Esophagus muscularis mucosa (tissue), 4 donors: ENCODE measurements at regions not wholly inside any gene's neighbourhood (a gene's known extent, or its start where the extent isn't known, plus 50 kb on each side); places are given as distances from the start of the nearest gene placed in this dataset.

Source experiments
- DNase-seq: peaks from one replicate; pipeline ENCODE4 v3.0.0-alpha.2; 2017; ENCODE audit errors: extremely low spot score
- H3K27ac ChIP-seq, 4 donors: fragments of 200-600 bp; sonication (generic); replicated peaks in 1 of 4; 1 replicate in 3 of 4; 2 replicates in 1 of 4; pipeline ENCODE4 v1.5.1; 2016 to 2019; ENCODE audit warnings: mild to moderate bottlenecking in 1 of 4
- H3K27me3 ChIP-seq, 4 donors: fragments of 200-600 bp; sonication (generic); one replicate each; pipeline versions ENCODE4 v1.5.1 to v1.6.0; 2016 to 2019
- H3K36me3 ChIP-seq, 4 donors: fragments of 200-600 bp; sonication (generic); one replicate each; pipeline ENCODE4 v1.5.1; 2016 to 2019
- H3K4me1 ChIP-seq, 4 donors: fragments of 200-600 bp; sonication (generic); one replicate each; pipeline ENCODE4 v1.5.1; 2016 to 2019
- H3K4me3 ChIP-seq, 4 donors: fragments of 200-600 bp; sonication (generic); 1 replicate in 2 of 4; 2 replicates in 2 of 4; pipeline ENCODE4 v1.5.1; 2016 to 2019; ENCODE audit warnings: mild to moderate bottlenecking in 4 of 4, moderate library complexity in 1 of 4
- H3K9me3 ChIP-seq, 4 donors: fragments of 200-600 bp; sonication (generic); 1 replicate in 3 of 4; 2 replicates in 1 of 4; pipeline ENCODE4 v1.5.1; 2016 to 2019
- CTCF ChIP-seq, 3 experiments: fragments of 200-600 bp in 2 of 3; fragments of 450-650 bp in 1 of 3; sonication (generic) in 2 of 3; IDR thresholded peaks; one replicate each; pipeline ENCODE4 v1.5.1; 2017 to 2019; ENCODE audit warnings: antibody characterized with exemption in 3 of 3, mild to moderate bottlenecking in 2 of 3, moderate library complexity in 1 of 3
- EP300 ChIP-seq: sonication (generic); formaldehyde crosslinking; IDR thresholded peaks from one replicate; pipeline ENCODE4 v1.6.1; 2017; ENCODE audit warnings: antibody characterized with exemption
- POLR2A ChIP-seq: fragments of 450-650 bp; IDR thresholded peaks from one replicate; pipeline ENCODE4 v1.6.1; 2017; ENCODE audit warnings: antibody characterized with exemption, moderate library complexity, mild to moderate bottlenecking, low read depth
- POLR2AphosphoS5 ChIP-seq, 2 donors: sonication (generic); formaldehyde crosslinking; IDR thresholded peaks; one replicate each; pipeline ENCODE4 v1.6.1; 2017; ENCODE audit warnings: antibody characterized with exemption in 2 of 2
- WGBS: methylation state at CpG from one replicate; pipeline ENCODE4 v1.1.5; 2018; 5-methylcytosine and 5-hydroxymethylcytosine counted together
- intact Hi-C: fragments of 100-400 bp; cut with DNase I; formaldehyde crosslinking; loops from one replicate; pipeline ENCODE4 v1.15.1; 2023

GRCh38 chr6:66814156-66814555 lies 1107.1 kb upstream of the EYS start:
- intact Hi-C loops, result no loop called here

GRCh38 chr6:66808771-66809170 lies 1101.7 kb upstream of the EYS start:
- Histone ChIP-seq H3K27me3 (no peaks in the 10 kb centered on the region), H3K36me3 (no peaks in the 10 kb centered on the region), H3K9me3 (no peaks in the 10 kb centered on the region), H3K27ac (no peak overlapping the region), H3K4me1 (no peaks in the 10 kb centered on the region), H3K4me3 (no peak overlapping the region)
- no peak for TF ChIP-seq POLR2AphosphoS5 (IDR thresholded peaks at IDR 0.05)
- TF ChIP-seq CTCF (IDR thresholded peaks at IDR 0.05), result no peak
- no peak for TF ChIP-seq POLR2A
- TF ChIP-seq EP300, result no peak
- WGBS, result 84% methylated on average over 1 of the region's 1 CpG
- intact Hi-C loops, result no loop called here
- DNase-seq, result no peak

More at GRCh38 chr6:66814156-66814555, 1107.1 kb upstream of the EYS start:
- Histone ChIP-seq H3K27me3 (no peaks in the 10 kb centered on the region), H3K9me3 (no peaks in the 10 kb centered on the region), H3K4me3 (no peak overlapping the region), H3K27ac (no peak overlapping the region), H3K4me1 (no peaks in the 10 kb centered on the region), H3K36me3 (no peaks in the 10 kb centered on the region)
- WGBS, result 80% methylated on average over 3 of the region's 3 CpGs
- no peak for TF ChIP-seq CTCF (IDR thresholded peaks at IDR 0.05)
- TF ChIP-seq POLR2AphosphoS5 (IDR thresholded peaks at IDR 0.05), result no peak
- no peak for DNase-seq

- H3K4me1 ChIP-seq, result no peaks in the 10 kb centered on the region
- no peak for DNase-seq
- no peak overlapping the region for H3K4me3 ChIP-seq
- H3K9me3 ChIP-seq, result no peaks in the 10 kb centered on the region
- TF ChIP-seq POLR2A (no peak), POLR2AphosphoS5 (IDR thresholded peaks at IDR 0.05) (no peak), CTCF (IDR thresholded peaks at IDR 0.05) (no peak), EP300 (no peak)
- no peak overlapping the region for H3K27ac ChIP-seq
- WGBS, result 64% methylated on average over 3 of the region's 3 CpGs
- H3K36me3 ChIP-seq, result no peaks in the 10 kb centered on the region
- intact Hi-C loops, result no loop called here
- H3K27me3 ChIP-seq, result no peaks in the 10 kb centered on the region
Observed at GRCh38 chr6:66796987-66797386, 1090.0 kb upstream of the EYS start.

- Histone ChIP-seq H3K4me1 (no peaks in the 10 kb centered on the region), H3K9me3 (no peaks in the 10 kb centered on the region), H3K27ac (no peak overlapping the region), H3K4me3 (no peak overlapping the region), H3K27me3 (peaks cover 0 to 8% (median 0%) of the 10 kb centered on the region in 4 donors), H3K36me3 (no peaks in the 10 kb centered on the region)
- no peak for DNase-seq
- TF ChIP-seq CTCF (IDR thresholded peaks at IDR 0.05) (no peak), POLR2A (no peak), EP300 (no peak), POLR2AphosphoS5 (IDR thresholded peaks at IDR 0.05) (no peak)
- intact Hi-C loops, result no loop called here
- no CpG with 5 or more reads among the region's 3 CpGs for WGBS
Observed at GRCh38 chr6:66788579-66788978, 1081.6 kb upstream of the EYS start.

GRCh38 chr6:66772800-66773199 lies 1065.8 kb upstream of the EYS start:
- 36% methylated on average over 2 of the region's 2 CpGs for WGBS
- Histone ChIP-seq H3K27ac (no peak overlapping the region), H3K4me1 (no peaks in the 10 kb centered on the region), H3K4me3 (no peak overlapping the region), H3K9me3 (peaks cover 0 to 6% (median 0%) of the 10 kb centered on the region in 4 donors), H3K36me3 (no peaks in the 10 kb centered on the region), H3K27me3 (no peaks in the 10 kb centered on the region)
- no peak for DNase-seq
- no peak for TF ChIP-seq CTCF (IDR thresholded peaks at IDR 0.05)
- no peak for TF ChIP-seq EP300
- TF ChIP-seq POLR2A, result no peak
- no peak for TF ChIP-seq POLR2AphosphoS5 (IDR thresholded peaks at IDR 0.05)
- intact Hi-C loops, result no loop called here
